BE2C (cell line): ENCODE measurements at regions not wholly inside any gene's neighbourhood (a gene's known extent, or its start where the extent isn't known, plus 50 kb on each side); places are given as distances from the start of the nearest gene placed in this dataset.

Experiments
- DNase-seq: peaks from one replicate; pipeline ENCODE4 v3.0.0-alpha.2; 2020
- H3K27me3 ChIP-seq: fragments of 250-450 bp; sonication (Bioruptor Pico); 2 replicates; pipeline ENCODE4 v1.5.1; 2020; ENCODE audit warnings: mild to moderate bottlenecking
- H3K36me3 ChIP-seq: fragments of 250-450 bp; sonication (Bioruptor Pico); 2 replicates; pipeline ENCODE4 v1.5.1; 2020; ENCODE audit warnings: mild to moderate bottlenecking
- H3K4me1 ChIP-seq: fragments of 250-450 bp; sonication (Bioruptor Pico); 2 replicates; pipeline ENCODE4 v1.5.1; 2020
- H3K4me3 ChIP-seq: 2 replicates; pipeline ENCODE4 v1.5.1; 2011; ENCODE audit warnings: low read depth, low read length
- H3K9me3 ChIP-seq: fragments of 250-450 bp; sonication (Bioruptor Pico); 2 replicates; pipeline ENCODE4 v1.5.1; 2020
- TF ChIP-seq, protein P1 (sequence below): IDR thresholded peaks from 2 replicates; pipeline ENCODE4 v1.5.1; 2012; ENCODE audit warnings: mild to moderate bottlenecking, low read depth, low read length

DNA sequence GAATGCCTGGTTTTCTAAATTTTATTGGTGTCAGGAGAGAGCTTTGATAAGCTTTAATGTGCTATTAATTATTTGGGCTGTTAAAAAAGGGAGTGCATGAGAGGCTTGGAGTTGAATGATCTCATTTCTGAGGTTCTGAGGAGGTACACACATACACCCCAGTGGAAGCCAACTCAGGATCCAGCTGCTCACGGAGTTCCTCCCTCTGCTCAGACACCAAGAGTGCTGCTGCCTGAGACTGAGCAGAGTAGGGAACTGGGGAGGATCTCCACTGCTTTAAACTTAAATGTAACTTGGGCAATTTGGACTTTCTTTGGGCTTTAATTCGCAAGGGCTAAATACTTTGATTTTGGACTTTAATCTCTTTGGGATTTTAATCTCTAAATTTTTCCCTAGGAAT lies 414.4 kb upstream of the CADM1 start:
- DNase-seq, result no peak
- no peaks in the 10 kb centered on the region for H3K36me3 ChIP-seq
- no peaks in the 10 kb centered on the region for H3K9me3 ChIP-seq
- H3K27me3 ChIP-seq, result no peaks in the 10 kb centered on the region
- no peak overlapping the region for H3K4me3 ChIP-seq
- peaks cover 19% of the 10 kb centered on the region for H3K4me1 ChIP-seq
- TF ChIP-seq, protein P1, sequence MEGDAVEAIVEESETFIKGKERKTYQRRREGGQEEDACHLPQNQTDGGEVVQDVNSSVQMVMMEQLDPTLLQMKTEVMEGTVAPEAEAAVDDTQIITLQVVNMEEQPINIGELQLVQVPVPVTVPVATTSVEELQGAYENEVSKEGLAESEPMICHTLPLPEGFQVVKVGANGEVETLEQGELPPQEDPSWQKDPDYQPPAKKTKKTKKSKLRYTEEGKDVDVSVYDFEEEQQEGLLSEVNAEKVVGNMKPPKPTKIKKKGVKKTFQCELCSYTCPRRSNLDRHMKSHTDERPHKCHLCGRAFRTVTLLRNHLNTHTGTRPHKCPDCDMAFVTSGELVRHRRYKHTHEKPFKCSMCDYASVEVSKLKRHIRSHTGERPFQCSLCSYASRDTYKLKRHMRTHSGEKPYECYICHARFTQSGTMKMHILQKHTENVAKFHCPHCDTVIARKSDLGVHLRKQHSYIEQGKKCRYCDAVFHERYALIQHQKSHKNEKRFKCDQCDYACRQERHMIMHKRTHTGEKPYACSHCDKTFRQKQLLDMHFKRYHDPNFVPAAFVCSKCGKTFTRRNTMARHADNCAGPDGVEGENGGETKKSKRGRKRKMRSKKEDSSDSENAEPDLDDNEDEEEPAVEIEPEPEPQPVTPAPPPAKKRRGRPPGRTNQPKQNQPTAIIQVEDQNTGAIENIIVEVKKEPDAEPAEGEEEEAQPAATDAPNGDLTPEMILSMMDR, result no peak

- no peak for DNase-seq
- TF ChIP-seq, protein P1, result no peak
- Histone ChIP-seq H3K27me3 (no peaks in the 10 kb centered on the region), H3K4me1 (peaks cover 31% of the 10 kb centered on the region), H3K9me3 (no peaks in the 10 kb centered on the region), H3K4me3 (no peak overlapping the region), H3K36me3 (no peaks in the 10 kb centered on the region)
These were observed 412.4 kb upstream of the CADM1 start for GRCh38 chr11:115916608-115917007.

- Histone ChIP-seq H3K4me3 (no peak overlapping the region), H3K27me3 (no peaks in the 10 kb centered on the region), H3K36me3 (no peaks in the 10 kb centered on the region), H3K9me3 (no peaks in the 10 kb centered on the region), H3K4me1 (peaks cover 30% of the 10 kb centered on the region)
- TF ChIP-seq, protein P1, result peak; percentile 54
- peak; percentile 27 for DNase-seq
These were observed 408.3 kb upstream of the CADM1 start for GRCh38 chr11:115912484-115912945.

- Histone ChIP-seq H3K9me3 (no peaks in the 10 kb centered on the region), H3K36me3 (no peaks in the 10 kb centered on the region), H3K4me3 (peak overlapping the region; percentile 41), H3K27me3 (no peaks in the 10 kb centered on the region), H3K4me1 (peaks cover 33% of the 10 kb centered on the region)
- TF ChIP-seq, protein P1, result no peak
- DNase-seq, result peak; percentile 62
These were observed 407.6 kb upstream of the CADM1 start for GRCh38 chr11:115911613-115912346.

DNA sequence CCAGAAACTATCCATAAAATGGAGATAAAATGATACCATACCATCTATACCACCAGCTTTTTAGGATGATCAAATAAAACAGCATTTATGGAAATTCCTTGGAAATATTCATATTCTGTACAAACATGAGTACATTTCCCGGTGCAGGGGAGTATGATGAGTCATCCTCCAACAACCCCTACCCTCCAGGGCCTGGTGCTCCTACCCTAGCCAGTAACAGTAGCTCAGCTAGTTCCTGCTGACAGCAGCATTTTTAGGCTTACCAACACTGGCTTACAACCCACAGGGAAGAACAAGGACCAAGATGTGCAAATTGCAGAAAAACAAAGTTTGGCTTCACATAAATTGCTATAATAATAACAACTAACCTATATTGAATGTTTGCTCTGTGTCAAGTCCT lies 406.2 kb upstream of the CADM1 start:
- Histone ChIP-seq H3K36me3 (no peaks in the 10 kb centered on the region), H3K4me3 (no peak overlapping the region), H3K27me3 (no peaks in the 10 kb centered on the region), H3K9me3 (no peaks in the 10 kb centered on the region), H3K4me1 (peaks cover 41% of the 10 kb centered on the region)
- TF ChIP-seq, protein P1, result no peak
- DNase-seq, result no peak

DNA sequence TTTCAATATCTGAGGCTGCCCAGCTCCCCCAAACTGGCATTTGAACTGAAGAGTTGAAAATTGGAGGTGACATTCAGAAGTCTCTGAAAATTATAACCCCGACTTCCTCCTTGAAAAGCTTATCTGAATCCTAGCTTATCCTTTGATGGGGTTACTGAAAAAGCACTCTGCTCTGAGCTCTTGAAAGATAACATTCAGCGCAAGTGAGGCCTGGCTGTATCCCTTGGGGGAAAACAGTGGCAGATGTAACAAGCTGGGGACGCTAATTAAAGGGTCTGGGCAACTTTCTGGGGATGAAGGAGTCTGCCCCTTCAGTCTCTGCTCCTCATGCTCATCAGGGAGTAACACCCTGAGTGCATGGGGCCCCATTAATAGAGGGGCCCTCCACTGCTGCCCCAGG lies 402.0 kb upstream of the CADM1 start:
- H3K27me3 ChIP-seq, result no peaks in the 10 kb centered on the region
- TF ChIP-seq, protein P1, result no peak
- peaks cover 22% of the 10 kb centered on the region for H3K4me1 ChIP-seq
- no peaks in the 10 kb centered on the region for H3K36me3 ChIP-seq
- no peak overlapping the region for H3K4me3 ChIP-seq
- peak; percentile 42 for DNase-seq
- no peaks in the 10 kb centered on the region for H3K9me3 ChIP-seq
